ENCODE measurements at regions not wholly inside any gene's neighbourhood (a gene's known extent, or its start where the extent isn't known, plus 50 kb on each side); places are given as distances from the start of the nearest gene placed in this dataset.

- no peak for FAIRE-seq
- TF ChIP-seq SPI1 (IDR thresholded peaks at IDR 0.05; ENCODE audit: low read depth, low read length) (no peak), TAF1 (IDR thresholded peaks at IDR 0.05; ENCODE audit: low read depth, low read length) (no peak), PAX5 (IDR thresholded peaks at IDR 0.05; ENCODE audit: insufficient read depth, low read length, severe bottlenecking) (no peak), POU2F2 (IDR thresholded peaks at IDR 0.05; ENCODE audit: low read depth, low read length) (no peak), POLR2A (IDR thresholded peaks at IDR 0.05; ENCODE audit: low read depth, low read length) (no peak), POLR2AphosphoS5 (IDR thresholded peaks at IDR 0.05; ENCODE audit: low read depth, low read length) (no peak)
Measured at GRCh38 chr6:168369786-168370185, 50.2 kb upstream of the DACT2 start.

DNA sequence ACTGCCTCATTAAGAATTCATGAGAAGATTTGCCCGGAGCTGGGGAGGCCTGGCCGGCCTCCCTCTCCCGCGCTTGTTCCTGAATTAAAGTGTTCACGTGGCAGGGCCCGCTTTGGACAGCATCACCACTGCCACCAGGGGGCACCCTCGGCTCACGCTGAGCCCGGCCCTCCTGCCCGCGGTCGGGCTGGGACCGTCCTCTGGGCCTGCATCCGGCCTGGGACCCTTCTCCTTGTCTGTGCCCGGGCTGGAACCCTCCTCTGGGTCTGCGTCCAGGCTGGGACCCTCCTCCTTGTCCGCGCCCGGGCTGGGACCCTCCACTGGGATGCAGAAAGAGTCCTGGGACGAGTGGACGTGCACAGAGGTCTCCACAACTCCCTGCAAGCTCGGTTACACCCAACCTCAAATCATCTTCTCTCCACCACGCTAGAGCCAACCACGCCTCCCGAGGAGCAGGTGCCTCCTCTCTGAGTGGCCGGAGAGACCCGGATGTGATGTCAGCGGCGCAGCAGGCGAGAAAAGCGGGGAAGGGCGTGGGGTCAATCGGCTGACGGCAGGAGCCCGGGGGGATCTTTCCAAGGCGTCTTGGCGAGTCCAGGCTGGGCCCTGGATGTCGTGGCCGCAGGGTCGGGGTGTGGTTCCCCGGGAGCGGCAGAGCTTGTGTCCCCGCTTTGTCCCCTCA lies 50.9 kb upstream of the DACT2 start:
- FAIRE-seq (peak; percentile 45), DNase-seq (ENCODE audit: insufficient read length, low spot score) (peak; percentile 83)
- TF ChIP-seq POU2F2 (IDR thresholded peaks at IDR 0.05; ENCODE audit: low read depth, low read length), result no peak
- TF ChIP-seq TAF1 (IDR thresholded peaks at IDR 0.05; ENCODE audit: low read depth, low read length), result no peak
- TF ChIP-seq POLR2AphosphoS5 (IDR thresholded peaks at IDR 0.05; ENCODE audit: low read depth, low read length), result no peak
- TF ChIP-seq POLR2A (IDR thresholded peaks at IDR 0.05; ENCODE audit: low read depth, low read length), result no peak
- TF ChIP-seq PAX5 (IDR thresholded peaks at IDR 0.05; ENCODE audit: insufficient read depth, low read length, severe bottlenecking), result no peak

More at GRCh38 chr6:168369786-168370185, 50.2 kb upstream of the DACT2 start:
- no peak for DNase-seq (ENCODE audit: insufficient read length, low spot score)

GRCh38 chr6:168371185-168371584 lies 51.6 kb upstream of the DACT2 start:
- DNase-seq (ENCODE audit: insufficient read length, low spot score) (no peak), FAIRE-seq (no peak)
- TF ChIP-seq POU2F2 (IDR thresholded peaks at IDR 0.05; ENCODE audit: low read depth, low read length) (no peak), SPI1 (IDR thresholded peaks at IDR 0.05; ENCODE audit: low read depth, low read length) (no peak), PAX5 (IDR thresholded peaks at IDR 0.05; ENCODE audit: insufficient read depth, low read length, severe bottlenecking) (no peak), TAF1 (IDR thresholded peaks at IDR 0.05; ENCODE audit: low read depth, low read length) (no peak), POLR2A (IDR thresholded peaks at IDR 0.05; ENCODE audit: low read depth, low read length) (no peak), POLR2AphosphoS5 (IDR thresholded peaks at IDR 0.05; ENCODE audit: low read depth, low read length) (no peak)

GRCh38 chr6:168371618-168371980 lies 52.0 kb upstream of the DACT2 start:
- no peak for DNase-seq (ENCODE audit: insufficient read length, low spot score)
- TF ChIP-seq POLR2AphosphoS5 (IDR thresholded peaks at IDR 0.05; ENCODE audit: low read depth, low read length), result no peak
- no peak for TF ChIP-seq PAX5 (IDR thresholded peaks at IDR 0.05; ENCODE audit: insufficient read depth, low read length, severe bottlenecking)
- no peak for TF ChIP-seq POLR2A (IDR thresholded peaks at IDR 0.05; ENCODE audit: low read depth, low read length)
- TF ChIP-seq POU2F2 (IDR thresholded peaks at IDR 0.05; ENCODE audit: low read depth, low read length), result no peak
- no peak for TF ChIP-seq SPI1 (IDR thresholded peaks at IDR 0.05; ENCODE audit: low read depth, low read length)
- TF ChIP-seq TAF1 (IDR thresholded peaks at IDR 0.05; ENCODE audit: low read depth, low read length), result no peak
- FAIRE-seq, result no peak

DNA sequence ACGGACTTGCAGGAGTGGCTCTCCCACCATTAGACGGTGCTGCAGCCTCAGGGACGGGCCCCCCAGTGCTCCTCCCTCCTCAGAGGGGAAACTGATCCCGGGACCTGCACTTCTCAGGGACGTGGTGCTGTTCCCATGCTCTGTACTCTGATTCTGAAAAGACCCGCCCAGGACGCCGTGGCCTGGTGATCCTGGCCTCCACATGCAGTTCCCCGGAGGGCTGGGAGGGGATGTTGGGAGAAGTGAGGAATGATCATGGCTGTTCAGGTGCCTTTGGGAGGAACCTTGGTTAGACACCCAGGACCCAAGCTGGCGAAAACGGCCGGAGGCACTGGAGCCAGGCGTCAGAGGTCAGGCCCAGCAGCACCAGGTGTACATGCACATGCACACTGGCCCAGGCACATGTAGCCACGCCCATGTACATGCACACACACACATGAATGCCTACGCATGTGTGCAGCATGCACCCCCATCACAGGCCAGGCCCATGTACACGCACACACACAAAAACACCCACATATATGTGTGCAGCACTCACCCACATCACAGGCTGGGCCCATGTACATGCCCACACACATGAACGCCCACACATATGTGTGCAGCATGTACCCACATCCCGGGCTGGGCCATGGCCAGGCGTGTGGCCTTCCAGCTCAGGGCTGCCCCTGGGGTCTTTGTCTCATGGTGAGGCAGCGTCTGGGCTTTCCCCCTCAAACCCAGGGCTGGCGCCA lies 52.6 kb upstream of the DACT2 start:
- DNase-seq (ENCODE audit: insufficient read length, low spot score), result no peak
- no peak for TF ChIP-seq SPI1 (IDR thresholded peaks at IDR 0.05; ENCODE audit: low read depth, low read length)
- TF ChIP-seq POU2F2 (IDR thresholded peaks at IDR 0.05; ENCODE audit: low read depth, low read length), result no peak
- no peak for TF ChIP-seq PAX5 (IDR thresholded peaks at IDR 0.05; ENCODE audit: insufficient read depth, low read length, severe bottlenecking)
- no peak for TF ChIP-seq POLR2AphosphoS5 (IDR thresholded peaks at IDR 0.05; ENCODE audit: low read depth, low read length)
- no peak for TF ChIP-seq TAF1 (IDR thresholded peaks at IDR 0.05; ENCODE audit: low read depth, low read length)
- no peak for TF ChIP-seq POLR2A (IDR thresholded peaks at IDR 0.05; ENCODE audit: low read depth, low read length)
- no peak for FAIRE-seq

GRCh38 chr6:168372889-168373288 lies 53.3 kb upstream of the DACT2 start:
- TF ChIP-seq POLR2A (IDR thresholded peaks at IDR 0.05; ENCODE audit: low read depth, low read length) (no peak), SPI1 (IDR thresholded peaks at IDR 0.05; ENCODE audit: low read depth, low read length) (no peak), PAX5 (IDR thresholded peaks at IDR 0.05; ENCODE audit: insufficient read depth, low read length, severe bottlenecking) (no peak), POLR2AphosphoS5 (IDR thresholded peaks at IDR 0.05; ENCODE audit: low read depth, low read length) (no peak), POU2F2 (IDR thresholded peaks at IDR 0.05; ENCODE audit: low read depth, low read length) (no peak), TAF1 (IDR thresholded peaks at IDR 0.05; ENCODE audit: low read depth, low read length) (no peak)
- DNase-seq (ENCODE audit: insufficient read length, low spot score), result no peak
- FAIRE-seq, result no peak

- TF ChIP-seq PAX5 (IDR thresholded peaks at IDR 0.05; ENCODE audit: insufficient read depth, low read length, severe bottlenecking) (no peak), SPI1 (IDR thresholded peaks at IDR 0.05; ENCODE audit: low read depth, low read length) (no peak), TAF1 (IDR thresholded peaks at IDR 0.05; ENCODE audit: low read depth, low read length) (no peak), POLR2AphosphoS5 (IDR thresholded peaks at IDR 0.05; ENCODE audit: low read depth, low read length) (no peak), POLR2A (IDR thresholded peaks at IDR 0.05; ENCODE audit: low read depth, low read length) (no peak), POU2F2 (IDR thresholded peaks at IDR 0.05; ENCODE audit: low read depth, low read length) (no peak)
- no peak for DNase-seq (ENCODE audit: insufficient read length, low spot score)
- no peak for FAIRE-seq
Measured at GRCh38 chr6:168373389-168373788, 53.8 kb upstream of the DACT2 start.

DNA sequence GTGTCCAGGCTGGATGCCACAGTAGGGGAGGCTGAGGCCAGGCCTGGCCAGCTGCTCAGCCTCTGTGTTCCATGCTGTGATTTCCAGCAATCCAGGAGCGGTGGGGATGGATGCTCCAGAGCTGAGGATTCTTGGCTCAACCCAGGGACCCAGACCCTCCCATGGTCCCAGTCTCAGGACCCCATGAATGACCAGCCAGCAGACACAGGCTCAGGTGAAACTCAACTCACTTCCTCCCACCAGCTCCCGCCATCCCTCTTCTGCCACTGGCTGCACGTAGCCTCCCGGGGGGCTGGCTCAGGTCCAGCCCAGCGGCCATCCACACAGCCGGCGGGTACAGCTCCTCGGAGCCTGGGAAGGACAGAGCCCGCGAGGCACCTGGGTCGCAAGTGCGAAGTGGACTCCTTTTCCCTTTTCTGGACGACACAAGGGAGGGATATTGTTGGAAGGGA lies 54.5 kb upstream of the DACT2 start:
- DNase-seq (ENCODE audit: insufficient read length, low spot score) (no peak), FAIRE-seq (no peak)
- TF ChIP-seq POLR2AphosphoS5 (IDR thresholded peaks at IDR 0.05; ENCODE audit: low read depth, low read length), result no peak
- TF ChIP-seq SPI1 (IDR thresholded peaks at IDR 0.05; ENCODE audit: low read depth, low read length), result no peak
- TF ChIP-seq TAF1 (IDR thresholded peaks at IDR 0.05; ENCODE audit: low read depth, low read length), result no peak
- no peak for TF ChIP-seq PAX5 (IDR thresholded peaks at IDR 0.05; ENCODE audit: insufficient read depth, low read length, severe bottlenecking)
- no peak for TF ChIP-seq POLR2A (IDR thresholded peaks at IDR 0.05; ENCODE audit: low read depth, low read length)
- no peak for TF ChIP-seq POU2F2 (IDR thresholded peaks at IDR 0.05; ENCODE audit: low read depth, low read length)

GRCh38 chr6:168374541-168375071 lies 55.0 kb upstream of the DACT2 start:
- DNase-seq (ENCODE audit: insufficient read length, low spot score), result no peak
- TF ChIP-seq POLR2A (IDR thresholded peaks at IDR 0.05; ENCODE audit: low read depth, low read length), result no peak
- no peak for TF ChIP-seq SPI1 (IDR thresholded peaks at IDR 0.05; ENCODE audit: low read depth, low read length)
- no peak for TF ChIP-seq POU2F2 (IDR thresholded peaks at IDR 0.05; ENCODE audit: low read depth, low read length)
- TF ChIP-seq TAF1 (IDR thresholded peaks at IDR 0.05; ENCODE audit: low read depth, low read length), result no peak
- no peak for TF ChIP-seq PAX5 (IDR thresholded peaks at IDR 0.05; ENCODE audit: insufficient read depth, low read length, severe bottlenecking)
- no peak for TF ChIP-seq POLR2AphosphoS5 (IDR thresholded peaks at IDR 0.05; ENCODE audit: low read depth, low read length)
- FAIRE-seq, result no peak
